OCI-LY3 (cell line): ENCODE measurements at regions not wholly inside any gene's neighbourhood (a gene's known extent, or its start where the extent isn't known, plus 50 kb on each side); places are given as distances from the start of the nearest gene placed in this dataset.

ENCODE experiments used
- CTCF ChIP-seq: fragments of 200-600, 300-600 bp; sonication (generic); IDR thresholded peaks from 2 replicates; pipeline ENCODE4 v1.5.1; 2014; ENCODE audit warnings: antibody characterized with exemption, low read length, low read depth
- EZH2phosphoT487 ChIP-seq: fragments of 200-600 bp; shearing (Covaris generic); IDR thresholded peaks from 2 replicates; pipeline ENCODE4 v1.6.1; 2018; ENCODE audit warnings: antibody characterized with exemption, mixed run types, low read depth

- TF ChIP-seq CTCF (no peak), EZH2phosphoT487 (no peak)
Observed at GRCh38 chr12:71060426-71060825, 97.4 kb downstream of the TSPAN8 start.
